ENCODE measurements at regions not wholly inside any gene's neighbourhood (a gene's known extent, or its start where the extent isn't known, plus 50 kb on each side); places are given as distances from the start of the nearest gene placed in this dataset.

GRCh38 chr4:181637186-181638105, 605.8 kb upstream of the TENM3 start:
- TF ChIP-seq CTCF (IDR thresholded peaks at IDR 0.05; ENCODE audit: low read depth, low read length): no peak
- H3K9me3 ChIP-seq: no peaks in the 10 kb centered on the region
- H3K27me3 ChIP-seq: no peaks in the 10 kb centered on the region

DNA sequence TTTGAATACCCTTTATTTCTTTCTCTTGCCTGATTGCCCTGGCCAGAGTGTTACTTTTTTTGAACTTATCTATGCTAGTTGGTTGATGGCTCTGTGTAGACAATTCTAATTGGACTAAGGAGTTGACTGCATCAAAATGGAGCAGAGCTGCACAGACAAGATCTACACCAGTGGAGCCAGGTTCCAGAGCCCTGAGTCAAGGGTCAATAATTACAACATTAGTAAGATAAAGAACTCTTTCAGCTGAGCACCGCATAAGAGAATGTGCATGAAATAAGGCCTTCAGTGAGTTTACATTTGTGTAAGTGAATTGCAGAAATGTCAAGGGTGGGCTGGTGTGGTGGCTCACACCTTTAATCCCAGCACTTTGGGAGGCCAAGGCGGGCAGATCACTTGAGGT, 599.7 kb upstream of the TENM3 start:
- TF ChIP-seq CTCF (IDR thresholded peaks at IDR 0.05; ENCODE audit: low read depth, low read length): no peak
- Histone ChIP-seq H3K4me3 (ENCODE audit: low read depth, low read length) (no peak overlapping the region), H3K36me3 (no peaks in the 10 kb centered on the region), H3K4me1 (no peaks in the 10 kb centered on the region), H3K9me3 (no peaks in the 10 kb centered on the region), H3K27me3 (no peaks in the 10 kb centered on the region)
- no peak for DNase-seq

More at GRCh38 chr4:181637186-181638105, 605.8 kb upstream of the TENM3 start:
- Histone ChIP-seq H3K4me3 (ENCODE audit: low read depth, low read length) (no peak overlapping the region), H3K4me1 (no peaks in the 10 kb centered on the region; the same call in 1 of the 2 replicates), H3K36me3 (no peaks in the 10 kb centered on the region)
- no peak for DNase-seq

DNA sequence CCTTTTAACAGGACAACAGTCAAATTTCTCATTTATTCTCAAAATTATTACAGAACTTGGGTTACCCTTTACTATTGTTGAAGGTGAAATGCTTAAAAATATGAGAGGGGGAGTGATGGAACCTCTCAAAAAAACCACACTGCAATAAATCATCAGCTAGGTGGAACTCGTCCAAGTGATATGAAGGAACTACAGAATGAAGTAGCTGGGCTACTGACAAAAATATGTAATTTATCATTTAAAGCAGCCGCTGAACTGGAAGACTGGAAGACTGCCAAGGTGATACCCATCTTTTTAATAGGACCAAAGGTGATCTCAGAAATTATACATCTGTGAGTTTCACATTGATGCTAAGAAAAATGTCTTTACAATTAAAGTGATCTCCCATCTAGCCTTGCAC, 597.7 kb upstream of the TENM3 start:
- no peak for DNase-seq
- no peaks in the 10 kb centered on the region for H3K4me1 ChIP-seq
- TF ChIP-seq CTCF (IDR thresholded peaks at IDR 0.05; ENCODE audit: low read depth, low read length): no peak
- H3K4me3 ChIP-seq (ENCODE audit: low read depth, low read length): no peak overlapping the region
- no peaks in the 10 kb centered on the region for H3K36me3 ChIP-seq
- H3K9me3 ChIP-seq: no peaks in the 10 kb centered on the region
- no peaks in the 10 kb centered on the region for H3K27me3 ChIP-seq

DNA sequence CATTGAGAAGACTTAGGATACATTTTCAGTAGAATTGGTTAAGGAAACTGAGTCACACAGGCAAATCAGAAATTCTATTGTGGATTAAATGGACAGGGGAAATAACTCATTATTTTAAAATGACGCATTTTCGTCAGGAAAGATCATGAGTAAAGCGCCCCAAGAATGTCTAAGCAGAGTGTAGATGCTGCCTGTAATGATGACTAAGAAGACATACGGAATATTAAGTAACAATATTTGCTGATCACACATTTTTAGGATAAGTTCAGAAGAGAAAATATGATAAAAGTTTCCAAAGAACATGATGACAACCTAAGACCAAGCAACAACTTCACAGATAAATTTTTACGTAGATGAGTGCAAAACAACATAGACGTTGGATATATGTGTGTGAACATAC, 596.3 kb upstream of the TENM3 start:
- Histone ChIP-seq H3K27me3 (no peaks in the 10 kb centered on the region), H3K9me3 (no peaks in the 10 kb centered on the region), H3K4me1 (no peaks in the 10 kb centered on the region; the same call in 1 of the 2 replicates), H3K4me3 (ENCODE audit: low read depth, low read length) (no peak overlapping the region), H3K36me3 (no peaks in the 10 kb centered on the region)
- DNase-seq: no peak
- no peak for TF ChIP-seq CTCF (IDR thresholded peaks at IDR 0.05; ENCODE audit: low read depth, low read length)

DNA sequence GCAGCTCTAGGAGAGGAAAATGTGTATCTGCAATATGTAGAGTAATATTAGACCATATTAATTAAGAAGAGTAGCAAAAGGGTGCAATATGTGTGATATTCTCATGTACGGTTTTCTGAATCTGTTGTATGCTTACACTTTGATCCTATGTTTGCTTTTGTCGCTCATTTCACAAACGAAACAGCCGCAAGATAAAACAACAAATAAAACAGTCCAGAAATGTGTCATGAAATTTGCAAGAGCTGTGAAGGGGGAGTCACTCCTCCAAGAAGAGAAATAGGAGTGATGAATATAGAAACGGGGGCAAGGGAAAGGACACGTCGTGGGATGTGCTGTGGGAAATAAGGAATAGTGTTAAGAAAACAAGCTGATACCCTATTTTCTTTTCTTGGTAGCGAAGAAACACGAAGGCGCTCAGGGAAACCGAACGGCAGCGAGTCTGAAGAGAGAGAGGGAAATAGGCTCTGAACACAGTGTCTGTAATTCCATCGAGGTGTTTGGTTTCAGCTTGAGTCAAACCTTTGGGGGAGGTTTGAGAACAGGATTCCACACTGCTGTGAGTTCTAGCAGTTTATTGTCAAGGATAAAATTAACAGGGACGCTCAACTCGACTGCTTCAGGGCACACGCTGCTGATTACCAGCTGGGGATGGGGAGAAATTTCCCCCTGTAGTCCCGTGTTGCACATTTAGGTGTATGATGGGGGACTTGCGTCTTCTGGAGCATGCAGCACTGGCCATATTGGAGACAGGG, 595.6 kb upstream of the TENM3 start:
- no peak for DNase-seq
- no peak for TF ChIP-seq CTCF (IDR thresholded peaks at IDR 0.05; ENCODE audit: low read depth, low read length)
- H3K36me3 ChIP-seq: no peaks in the 10 kb centered on the region
- no peaks in the 10 kb centered on the region for H3K9me3 ChIP-seq
- H3K27me3 ChIP-seq: no peaks in the 10 kb centered on the region
- H3K4me3 ChIP-seq (ENCODE audit: low read depth, low read length): no peak overlapping the region
- no peaks in the 10 kb centered on the region; the same call in 1 of the 2 replicates for H3K4me1 ChIP-seq
